GM19463 (cell line): ENCODE measurements at regions not wholly inside any gene's neighbourhood (a gene's known extent, or its start where the extent isn't known, plus 50 kb on each side); places are given as distances from the start of the nearest gene placed in this dataset.
"Not testable (repeated sequence)": the region's sequence is repeated elsewhere in the genome, so short reads cannot be mapped to it uniquely, and the experiment has no call there.

Experiments used
- ATAC-seq: cut with Tn5 transposase; IDR thresholded peaks from one replicate; pipeline ENCODE4 v1.9.1; 2021; ENCODE audit warnings: mild to moderate bottlenecking, moderate library complexity; ENCODE audit not compliant: unreplicated experiment

DNA sequence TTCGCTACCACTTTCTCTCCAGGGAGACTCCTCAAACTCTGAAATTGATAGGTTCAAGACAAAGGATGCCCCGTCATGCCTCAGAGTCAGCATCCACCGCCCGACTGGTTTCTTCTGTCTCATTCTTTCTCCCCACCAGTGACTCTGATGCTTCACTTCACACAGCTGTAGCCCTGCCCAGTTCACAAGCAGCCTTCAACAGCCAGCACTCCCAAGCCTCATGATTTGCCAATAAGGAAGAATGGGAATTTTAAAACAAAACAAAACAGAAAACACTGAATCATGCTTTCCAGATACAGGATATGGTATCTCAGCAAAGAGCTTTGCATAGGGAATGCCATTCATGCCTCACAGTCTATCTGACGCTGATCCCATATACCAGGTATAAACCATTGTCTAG lies 371.2 kb upstream of the RORB start:
- no peak for ATAC-seq

- no peak for ATAC-seq
Observed at GRCh38 chr9:74132986-74133385, 364.1 kb upstream of the RORB start.

GRCh38 chr9:74133921-74134320 lies 363.2 kb upstream of the RORB start:
- ATAC-seq = no peak

GRCh38 chr9:74138182-74138581 lies 359.0 kb upstream of the RORB start:
- no peak for ATAC-seq

- no peak for ATAC-seq
Observed at GRCh38 chr9:74140141-74140540, 357.0 kb upstream of the RORB start.

- no peak for ATAC-seq
Observed at GRCh38 chr9:74147906-74148305, 349.2 kb upstream of the RORB start.

GRCh38 chr9:74172874-74173273 lies 324.3 kb upstream of the RORB start:
- peak; percentile 100 for ATAC-seq

GRCh38 chr9:74173284-74173683 lies 323.9 kb upstream of the RORB start:
- ATAC-seq = peak; percentile 16

- ATAC-seq = not testable (repeated sequence)
Observed at GRCh38 chr9:74197771-74198170, 299.4 kb upstream of the RORB start.

- ATAC-seq = no peak
Observed at GRCh38 chr9:74205056-74205455, 292.1 kb upstream of the RORB start.

DNA sequence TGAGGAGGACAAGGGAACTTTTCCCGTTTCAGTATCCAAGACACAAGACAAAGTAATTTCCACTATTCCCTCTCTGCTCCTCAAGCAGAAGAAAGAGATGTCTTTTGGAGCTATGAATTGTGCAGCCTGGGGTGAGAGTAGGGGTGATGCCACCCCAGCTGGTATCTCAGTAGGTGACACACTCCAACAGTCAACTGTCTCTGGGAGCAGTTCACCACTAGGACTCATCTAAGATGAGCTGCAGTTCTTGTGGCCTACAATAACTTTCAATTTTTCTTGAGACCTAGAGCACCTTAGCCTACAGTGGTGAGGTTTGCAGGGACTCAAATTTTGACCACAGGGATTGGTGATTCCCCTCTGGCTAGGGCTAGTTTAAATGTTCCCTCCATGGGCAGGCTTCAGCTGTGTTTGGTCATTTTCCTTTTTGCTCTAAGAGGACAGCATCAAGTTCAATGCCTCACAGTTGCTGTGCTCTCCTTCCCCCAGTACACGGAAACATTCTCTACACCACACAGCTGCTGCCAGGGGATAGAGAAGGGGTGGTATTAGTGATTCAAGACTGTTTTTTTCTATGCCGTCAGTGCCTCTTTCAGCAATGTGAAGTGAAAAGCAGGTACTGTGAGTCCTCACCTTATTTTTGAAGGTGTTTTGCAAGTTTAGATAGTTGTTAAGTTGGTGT lies 278.6 kb upstream of the RORB start:
- no peak for ATAC-seq

DNA sequence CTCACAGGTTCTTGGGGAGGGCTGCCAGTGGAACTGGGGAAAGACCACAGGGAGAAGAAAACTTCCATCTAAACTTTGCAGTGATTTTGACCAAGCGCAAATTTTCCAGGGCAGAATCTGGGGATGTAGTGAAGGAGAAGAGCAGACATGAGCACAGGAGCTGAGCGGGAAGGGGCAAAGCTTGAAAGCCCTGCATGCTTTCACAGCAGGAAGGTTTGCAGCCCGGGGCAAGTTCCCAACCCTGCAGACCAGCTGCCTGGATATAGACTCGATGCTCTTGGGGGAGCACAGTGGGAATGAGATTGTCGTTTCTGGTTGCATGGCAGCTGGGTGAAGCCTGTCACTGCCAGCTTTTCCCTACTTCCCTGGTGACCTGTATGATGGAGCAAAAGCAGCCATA lies 276.8 kb upstream of the RORB start:
- no peak for ATAC-seq

DNA sequence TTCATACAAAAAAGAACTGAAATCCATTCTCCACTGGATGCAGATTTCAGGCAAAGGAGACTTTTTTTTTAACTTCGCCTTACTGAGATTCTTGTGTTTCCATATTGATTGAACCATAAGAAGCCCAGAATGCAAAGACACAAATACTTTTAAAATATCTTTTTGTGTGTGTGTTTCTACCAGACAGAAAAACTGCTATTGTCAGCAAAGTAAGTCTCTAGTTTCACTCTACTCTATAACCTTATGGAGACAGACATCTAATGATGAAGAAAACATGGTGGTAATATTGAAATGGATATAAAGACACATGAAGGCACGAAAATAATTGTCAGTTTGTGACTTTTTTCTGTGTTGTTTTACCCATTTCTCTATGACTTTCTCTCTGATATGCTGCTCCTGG lies 260.3 kb upstream of the RORB start:
- no peak for ATAC-seq

DNA sequence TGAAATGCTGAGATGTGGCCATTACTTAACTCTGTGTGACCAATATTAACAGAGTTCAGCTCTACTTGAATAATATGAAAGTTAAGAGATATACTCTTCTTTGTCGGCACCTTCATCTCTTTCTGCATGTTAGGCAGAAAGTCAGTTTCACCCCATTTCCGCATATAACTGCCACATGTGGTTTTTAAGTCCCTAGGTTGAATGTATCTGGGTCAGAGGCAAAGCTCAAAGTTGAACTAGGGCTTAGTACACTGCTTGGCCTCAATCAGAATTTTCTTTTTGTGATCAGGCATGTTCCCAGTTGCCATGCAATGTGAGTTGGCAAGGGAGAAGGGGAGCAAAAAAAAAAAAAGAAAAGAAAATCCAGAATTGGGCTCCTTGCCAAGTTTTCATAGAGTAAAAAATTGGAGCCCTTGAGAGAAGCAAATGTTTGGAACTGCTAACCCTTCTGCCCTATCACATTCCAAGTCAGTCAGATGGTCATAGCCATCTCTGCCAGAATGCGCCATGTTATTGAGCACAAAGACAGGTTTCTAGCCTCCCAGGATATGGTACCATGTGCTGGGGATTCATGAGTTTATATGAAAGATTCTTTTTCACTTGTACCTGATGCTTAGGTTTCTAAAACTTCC lies 251.2 kb upstream of the RORB start:
- ATAC-seq = no peak

DNA sequence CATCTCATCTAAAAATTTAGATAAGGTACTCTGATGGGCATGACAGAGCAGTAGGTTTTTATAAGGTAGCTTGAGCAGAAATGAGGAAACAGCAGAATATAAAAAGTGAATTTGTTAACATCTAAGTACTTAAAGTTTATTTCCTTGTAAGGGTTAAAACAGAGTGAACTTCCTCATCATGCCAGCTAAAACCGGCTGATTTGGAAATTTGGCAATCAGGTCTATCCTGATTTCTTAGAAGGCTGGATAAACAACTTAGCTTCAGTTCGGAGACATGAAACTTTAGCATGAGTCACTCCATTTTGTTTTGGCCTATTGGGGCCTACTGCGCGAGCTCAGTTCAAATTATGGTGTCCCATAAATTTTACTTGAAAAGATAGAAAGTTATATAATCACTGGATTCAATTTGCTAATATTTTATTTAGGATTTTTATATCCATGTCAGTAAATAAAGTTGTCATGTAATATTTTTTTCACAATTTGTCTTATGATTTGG lies 241.6 kb upstream of the RORB start:
- ATAC-seq = no peak

GRCh38 chr9:74275872-74276508 lies 221.1 kb upstream of the RORB start:
- no peak for ATAC-seq

GRCh38 chr9:74277532-74277931 lies 219.6 kb upstream of the RORB start:
- peak; percentile 99 for ATAC-seq

- ATAC-seq = no peak
Observed at GRCh38 chr9:74281674-74282073, 215.5 kb upstream of the RORB start.

DNA sequence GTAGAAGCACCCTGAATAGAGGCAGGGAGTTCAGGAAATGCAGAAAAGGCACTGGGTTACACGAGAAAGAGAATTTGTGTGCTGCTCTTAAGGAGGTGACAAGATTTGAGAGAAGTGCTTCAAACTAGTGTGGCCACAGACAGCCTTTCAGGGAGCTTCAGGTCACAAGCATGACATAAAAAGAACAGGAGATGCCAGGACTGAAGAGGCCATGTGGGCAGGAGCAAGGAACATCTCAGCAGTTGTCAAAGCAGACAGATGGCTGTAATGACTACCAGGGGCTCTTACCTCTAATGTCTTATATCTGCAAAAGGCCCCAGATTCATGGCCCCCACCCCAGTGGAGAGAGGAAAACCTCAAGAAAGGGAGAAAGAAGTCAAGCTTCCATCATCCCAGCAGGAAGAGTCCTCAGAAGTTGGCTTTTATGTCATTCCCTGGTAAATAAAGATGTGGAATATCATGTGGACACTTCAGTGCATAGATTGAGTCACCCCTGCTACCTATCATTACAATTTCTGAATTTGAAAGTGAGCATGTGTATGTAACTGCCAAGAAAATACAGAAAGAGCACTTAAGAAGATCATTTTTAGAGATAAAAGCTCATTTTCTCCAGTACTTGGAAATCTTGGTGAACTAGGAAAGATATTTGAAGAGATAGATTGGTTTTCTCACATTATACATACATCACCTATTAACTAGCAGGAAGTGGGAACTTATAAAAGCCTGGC lies 214.4 kb upstream of the RORB start:
- no peak for ATAC-seq

DNA sequence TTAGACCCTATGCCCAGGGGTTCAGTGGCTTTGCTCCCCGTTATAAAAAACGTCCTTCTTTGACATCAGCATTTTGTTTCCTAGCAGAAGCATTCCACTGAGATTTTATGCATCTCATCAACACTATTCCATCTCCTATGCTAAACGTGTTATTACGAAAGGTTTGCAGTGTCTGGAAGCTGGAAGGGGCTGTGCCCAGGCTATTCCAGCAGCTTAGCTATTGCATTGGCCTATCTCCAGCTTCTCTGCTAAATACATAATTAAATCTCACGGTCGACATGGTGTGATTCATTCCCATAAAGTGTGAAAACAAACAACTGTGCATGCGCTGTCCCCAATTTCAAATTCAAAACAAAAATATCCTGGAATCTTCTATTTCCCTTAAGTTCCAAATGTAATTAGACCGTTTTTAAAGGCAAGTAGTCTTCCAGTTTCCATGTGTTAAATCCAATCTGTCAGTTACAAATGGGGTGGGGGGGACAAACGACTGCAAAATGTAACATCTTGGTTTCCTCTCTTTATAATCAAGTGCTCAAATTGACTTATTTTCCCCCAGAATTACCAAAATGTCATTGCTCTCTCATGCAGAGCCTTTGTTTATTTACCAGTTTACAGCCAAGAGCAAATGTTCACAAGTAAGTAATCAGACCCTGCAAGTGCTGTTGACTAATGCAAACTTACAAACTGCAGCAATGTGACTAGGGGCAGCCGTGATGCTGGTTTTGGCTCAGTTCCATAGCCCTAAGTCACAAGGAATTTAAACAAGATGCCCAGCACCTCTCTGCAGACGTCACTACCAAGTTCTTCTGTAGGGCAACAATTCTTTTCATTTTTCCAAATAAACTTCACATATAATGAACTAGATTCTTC lies 212.3 kb upstream of the RORB start:
- no peak for ATAC-seq

DNA sequence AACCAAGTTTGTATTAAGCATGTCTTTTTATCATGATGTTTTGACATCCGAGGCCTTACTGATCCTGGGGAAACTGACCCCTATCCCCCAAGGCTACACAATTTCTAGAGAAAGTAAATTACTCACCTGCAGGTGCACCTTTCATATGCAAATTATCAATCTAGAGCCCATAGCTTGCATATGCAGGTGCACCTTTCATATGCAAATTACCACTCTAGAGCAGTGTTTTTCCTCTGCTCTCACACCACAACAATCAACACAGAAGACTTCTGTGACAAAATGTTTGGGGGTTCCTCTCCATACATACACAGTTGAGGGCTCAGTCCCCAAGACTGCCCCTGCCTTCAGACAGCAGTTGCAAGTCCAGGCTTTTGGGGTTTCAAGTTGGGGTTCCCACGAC lies 203.7 kb upstream of the RORB start:
- no peak for ATAC-seq
